Prostate gland (tissue), 2 donors: ENCODE measurements at regions not wholly inside any gene's neighbourhood (a gene's known extent, or its start where the extent isn't known, plus 50 kb on each side); places are given as distances from the start of the nearest gene placed in this dataset.

Experiments used
- DNase-seq: peaks from one replicate; pipeline ENCODE4 v3.0.0-alpha.2; 2019; ENCODE audit warnings: low spot score
- H3K27ac ChIP-seq, 2 donors: fragments of 200-600 bp; sonication (generic); 2 replicates each; pipeline ENCODE4 v1.5.1; 2017 to 2019
- H3K27me3 ChIP-seq: fragments of 200-600 bp; sonication (generic); replicated peaks from 2 replicates; pipeline ENCODE4 v1.5.1; 2019; ENCODE audit not compliant: insufficient read depth
- H3K36me3 ChIP-seq, 2 donors: fragments of 200-600 bp; sonication (generic); 1 replicate in 1 of 2; 2 replicates in 1 of 2; pipeline versions ENCODE4 v1.5.1 to v1.8.1; 2017 to 2019
- H3K4me1 ChIP-seq: fragments of 200-600 bp; sonication (generic); replicated peaks from 2 replicates; pipeline ENCODE4 v1.5.1; 2019
- H3K4me3 ChIP-seq, 2 donors: fragments of 200-600 bp; sonication (generic); 2 replicates each; pipeline ENCODE4 v1.5.1; 2017 to 2019
- H3K9me3 ChIP-seq: fragments of 200-600 bp; sonication (generic); 2 replicates; pipeline ENCODE4 v1.5.1; 2017
- POLR2A ChIP-seq: fragments of 450-650 bp; IDR thresholded peaks from one replicate; pipeline ENCODE4 v1.6.1; 2016; ENCODE audit warnings: antibody characterized with exemption, mild to moderate bottlenecking
- POLR2AphosphoS5 ChIP-seq: sonication (generic); formaldehyde crosslinking; IDR thresholded peaks from one replicate; pipeline ENCODE4 v1.6.1; 2017; ENCODE audit warnings: antibody characterized with exemption
- WGBS: methylation state at CpG from one replicate; pipeline ENCODE4 v1.1.5; 2018; 5-methylcytosine and 5-hydroxymethylcytosine counted together
- intact Hi-C: fragments of 100-400 bp; cut with DNase I; formaldehyde crosslinking; loops from one replicate; pipeline ENCODE4 v1.14.2; 2022
- TF ChIP-seq, protein P1 (sequence below), 4 experiments: fragments of 200-600 bp in 2 of 4; fragments of 450-650 bp in 2 of 4; sonication (generic) in 2 of 4; IDR thresholded peaks; 1 replicate in 3 of 4; 2 replicates in 1 of 4; pipeline ENCODE4 v1.5.1; 2016 to 2019; ENCODE audit warnings: antibody characterized with exemption in 4 of 4, mild to moderate bottlenecking in 2 of 4, moderate library complexity in 2 of 4

DNA sequence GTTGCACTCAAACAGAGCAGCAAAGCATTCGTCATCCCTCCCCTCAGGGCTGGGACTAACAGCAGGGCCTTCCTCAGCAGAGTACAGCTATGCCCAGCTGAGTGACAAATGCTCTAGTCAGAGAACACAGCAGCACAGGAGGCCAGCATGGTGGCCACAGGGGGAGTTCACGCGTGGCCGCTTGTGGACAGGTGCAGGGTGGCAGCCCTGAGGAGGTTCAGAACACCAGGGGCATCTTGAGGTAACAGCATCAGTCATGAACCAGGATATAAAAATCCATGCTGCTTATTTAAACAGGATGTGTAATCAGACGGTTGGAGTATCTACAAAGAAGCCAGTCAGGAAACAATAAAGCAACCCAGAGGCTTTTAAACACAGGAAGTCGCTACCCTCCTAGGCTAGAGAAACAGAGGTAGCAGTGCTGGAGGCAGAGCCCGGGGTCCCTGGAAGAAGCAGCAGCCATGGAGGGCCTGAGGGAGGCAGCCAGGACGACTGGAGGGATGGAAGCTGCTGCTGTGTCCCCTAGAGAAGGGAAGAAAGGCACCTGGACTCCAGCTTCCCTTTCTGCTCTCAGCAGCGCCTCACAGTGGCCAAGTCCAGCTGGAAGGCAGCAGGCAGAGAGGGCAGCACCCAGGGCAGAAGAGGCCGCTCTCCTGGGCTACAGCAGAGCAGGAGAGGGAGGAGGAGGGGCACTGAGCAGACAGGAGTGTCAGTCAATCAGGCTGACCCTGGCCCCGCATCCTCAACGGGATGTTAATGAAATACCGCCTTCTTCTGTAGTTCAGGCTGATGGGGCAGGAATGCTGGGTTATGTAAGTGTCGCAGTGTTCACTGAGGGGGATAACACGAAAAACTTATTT, 70.8 kb upstream of the UCN3 start:
- TF ChIP-seq, protein P1, sequence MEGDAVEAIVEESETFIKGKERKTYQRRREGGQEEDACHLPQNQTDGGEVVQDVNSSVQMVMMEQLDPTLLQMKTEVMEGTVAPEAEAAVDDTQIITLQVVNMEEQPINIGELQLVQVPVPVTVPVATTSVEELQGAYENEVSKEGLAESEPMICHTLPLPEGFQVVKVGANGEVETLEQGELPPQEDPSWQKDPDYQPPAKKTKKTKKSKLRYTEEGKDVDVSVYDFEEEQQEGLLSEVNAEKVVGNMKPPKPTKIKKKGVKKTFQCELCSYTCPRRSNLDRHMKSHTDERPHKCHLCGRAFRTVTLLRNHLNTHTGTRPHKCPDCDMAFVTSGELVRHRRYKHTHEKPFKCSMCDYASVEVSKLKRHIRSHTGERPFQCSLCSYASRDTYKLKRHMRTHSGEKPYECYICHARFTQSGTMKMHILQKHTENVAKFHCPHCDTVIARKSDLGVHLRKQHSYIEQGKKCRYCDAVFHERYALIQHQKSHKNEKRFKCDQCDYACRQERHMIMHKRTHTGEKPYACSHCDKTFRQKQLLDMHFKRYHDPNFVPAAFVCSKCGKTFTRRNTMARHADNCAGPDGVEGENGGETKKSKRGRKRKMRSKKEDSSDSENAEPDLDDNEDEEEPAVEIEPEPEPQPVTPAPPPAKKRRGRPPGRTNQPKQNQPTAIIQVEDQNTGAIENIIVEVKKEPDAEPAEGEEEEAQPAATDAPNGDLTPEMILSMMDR (IDR thresholded peaks at IDR 0.05) = peak in 1 of 4 experiments; percentile 40
- no peak for TF ChIP-seq POLR2AphosphoS5
- no peaks in the 10 kb centered on the region for H3K4me1 ChIP-seq
- no peaks in the 10 kb centered on the region for H3K9me3 ChIP-seq
- H3K4me3 ChIP-seq = no peak overlapping the region
- WGBS = 58% methylated on average over 15 of the region's 15 CpGs
- no peak overlapping the region for H3K27ac ChIP-seq
- H3K36me3 ChIP-seq = no peaks in the 10 kb centered on the region
- no peaks in the 10 kb centered on the region for H3K27me3 ChIP-seq
- DNase-seq = no peak
- intact Hi-C loops = no loop called here

DNA sequence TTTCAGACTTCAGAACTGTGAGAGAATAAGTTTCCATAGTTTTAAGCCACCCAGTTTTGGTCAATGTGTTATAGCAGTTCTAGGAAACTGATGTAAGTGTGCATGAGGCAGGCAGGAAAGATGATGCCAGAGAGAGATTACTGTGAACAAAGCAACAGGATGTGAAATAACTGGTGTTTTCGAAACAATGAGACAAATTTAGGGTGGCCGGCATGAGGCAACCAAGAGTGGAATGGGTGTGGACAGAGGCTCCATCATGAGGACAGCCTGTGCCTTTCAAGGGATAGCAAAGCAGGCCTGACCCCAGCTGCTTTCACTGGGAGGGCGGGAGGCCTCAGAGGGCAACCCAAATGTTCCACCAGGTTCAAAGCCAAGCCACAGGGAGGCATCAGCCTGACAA, 67.3 kb upstream of the UCN3 start:
- no peak overlapping the region for H3K27ac ChIP-seq
- intact Hi-C loops = no loop called here
- no peaks in the 10 kb centered on the region for H3K27me3 ChIP-seq
- no peaks in the 10 kb centered on the region for H3K9me3 ChIP-seq
- no peak for DNase-seq
- no peaks in the 10 kb centered on the region for H3K4me1 ChIP-seq
- no peak overlapping the region for H3K4me3 ChIP-seq
- TF ChIP-seq, protein P1 (IDR thresholded peaks at IDR 0.05) = no peak
- TF ChIP-seq POLR2AphosphoS5 = peak; percentile 12
- H3K36me3 ChIP-seq = no peaks in the 10 kb centered on the region
- 79% methylated on average over 3 of the region's 3 CpGs for WGBS

DNA sequence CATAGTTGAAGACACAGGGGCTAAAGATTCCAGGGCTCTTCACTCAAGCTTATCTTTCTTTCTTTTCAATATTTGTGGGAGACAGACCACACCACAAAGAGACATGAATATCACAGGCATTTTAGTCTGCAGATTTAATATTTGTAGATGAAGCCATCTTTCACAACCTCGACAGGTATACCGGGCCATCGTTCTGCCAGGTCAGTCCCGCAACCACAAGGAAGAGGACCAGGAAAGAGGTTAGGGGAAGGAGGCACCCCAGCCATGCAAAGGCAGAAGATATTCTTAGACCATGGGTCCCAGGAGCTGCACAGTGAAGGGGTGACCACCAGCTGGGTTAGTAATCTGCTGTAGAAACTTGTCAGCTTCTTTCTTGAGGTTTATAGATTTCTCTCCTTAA, 66.8 kb upstream of the UCN3 start:
- DNase-seq = no peak
- Histone ChIP-seq H3K36me3 (no peaks in the 10 kb centered on the region), H3K9me3 (no peaks in the 10 kb centered on the region), H3K27ac (no peak overlapping the region), H3K4me1 (no peaks in the 10 kb centered on the region), H3K27me3 (no peaks in the 10 kb centered on the region), H3K4me3 (no peak overlapping the region)
- TF ChIP-seq POLR2AphosphoS5 (no peak), POLR2A (no peak)
- TF ChIP-seq, protein P1 (IDR thresholded peaks at IDR 0.05) = no peak
- intact Hi-C loops = no loop called here
- 94% methylated on average over 4 of the region's 4 CpGs for WGBS

- intact Hi-C loops = no loop called here
- no peak for TF ChIP-seq POLR2A
- TF ChIP-seq POLR2AphosphoS5 = no peak
- TF ChIP-seq, protein P1 (IDR thresholded peaks at IDR 0.05) = no peak
- no peak for DNase-seq
These were observed 64.8 kb upstream of the UCN3 start for GRCh38 chr10:5299950-5300349.

GRCh38 chr10:5303504-5303903, 61.3 kb upstream of the UCN3 start:
- no peaks in the 10 kb centered on the region for H3K36me3 ChIP-seq
- TF ChIP-seq, protein P1 (IDR thresholded peaks at IDR 0.05) = no peak
- TF ChIP-seq POLR2AphosphoS5 (no peak), POLR2A (no peak)
- intact Hi-C loops = no loop called here
- no peak overlapping the region for H3K27ac ChIP-seq
- DNase-seq = no peak
- no peaks in the 10 kb centered on the region for H3K4me1 ChIP-seq
- H3K9me3 ChIP-seq = no peaks in the 10 kb centered on the region
- no peaks in the 10 kb centered on the region for H3K27me3 ChIP-seq
- no peak overlapping the region for H3K4me3 ChIP-seq
- WGBS = 78% methylated on average over 2 of the region's 2 CpGs

More at GRCh38 chr10:5299950-5300349, 64.8 kb upstream of the UCN3 start:
- Histone ChIP-seq H3K27ac (no peak overlapping the region), H3K27me3 (no peaks in the 10 kb centered on the region), H3K36me3 (no peaks in the 10 kb centered on the region), H3K9me3 (no peaks in the 10 kb centered on the region), H3K4me3 (no peak overlapping the region), H3K4me1 (no peaks in the 10 kb centered on the region)
- 60% methylated on average over 3 of the region's 3 CpGs for WGBS
